Ecto neural progenitor cell (in vitro differentiated cells): ENCODE measurements at regions not wholly inside any gene's neighbourhood (a gene's known extent, or its start where the extent isn't known, plus 50 kb on each side); places are given as distances from the start of the nearest gene placed in this dataset.
"Not testable (repeated sequence)": the region's sequence is repeated elsewhere in the genome, so short reads cannot be mapped to it uniquely, and the experiment has no call there.

Experiments used
- DNase-seq: peaks from one replicate; pipeline ENCODE4 v3.0.0-alpha.2; 2018; ENCODE audit warnings: low spot score

- DNase-seq, result no peak
Measured at GRCh38 chr6:163701762-163702161, 287.2 kb downstream of the QKI start.

GRCh38 chr6:163698086-163698485 lies 283.6 kb downstream of the QKI start:
- no peak for DNase-seq

GRCh38 chr6:163696311-163696710 lies 281.8 kb downstream of the QKI start:
- DNase-seq, result not testable (repeated sequence)

- no peak for DNase-seq
Measured at GRCh38 chr6:163695414-163695864, 280.9 kb downstream of the QKI start.

GRCh38 chr6:163694988-163695398 lies 280.5 kb downstream of the QKI start:
- no peak for DNase-seq

- no peak for DNase-seq
Measured at GRCh38 chr6:163694072-163694471, 279.6 kb downstream of the QKI start.

GRCh38 chr6:163691049-163691448 lies 276.5 kb downstream of the QKI start:
- no peak for DNase-seq

GRCh38 chr6:163688739-163689362 lies 274.3 kb downstream of the QKI start:
- DNase-seq, result no peak

- no peak for DNase-seq
Measured at GRCh38 chr6:163687075-163687474, 272.6 kb downstream of the QKI start.

GRCh38 chr6:163686301-163686700 lies 271.8 kb downstream of the QKI start:
- no peak for DNase-seq

GRCh38 chr6:163683105-163683622 lies 268.6 kb downstream of the QKI start:
- no peak for DNase-seq

- DNase-seq, result no peak
Measured at GRCh38 chr6:163679753-163680152, 265.2 kb downstream of the QKI start.

- DNase-seq, result no peak
Measured at GRCh38 chr6:163679012-163679660, 264.6 kb downstream of the QKI start.

GRCh38 chr6:163675611-163676010 lies 261.1 kb downstream of the QKI start:
- no peak for DNase-seq

- DNase-seq, result no peak
Measured at GRCh38 chr6:163672710-163673109, 258.2 kb downstream of the QKI start.

- DNase-seq, result no peak
Measured at GRCh38 chr6:163671791-163672190, 257.3 kb downstream of the QKI start.

GRCh38 chr6:163671355-163671754 lies 256.8 kb downstream of the QKI start:
- DNase-seq, result no peak

- no peak for DNase-seq
Measured at GRCh38 chr6:163670336-163670735, 255.8 kb downstream of the QKI start.

- DNase-seq, result no peak
Measured at GRCh38 chr6:163668061-163668426, 253.5 kb downstream of the QKI start.

- DNase-seq, result no peak
Measured at GRCh38 chr6:163667372-163668060, 253.0 kb downstream of the QKI start.

GRCh38 chr6:163665464-163665863 lies 250.9 kb downstream of the QKI start:
- no peak for DNase-seq

GRCh38 chr6:163663575-163663974 lies 249.1 kb downstream of the QKI start:
- no peak for DNase-seq

- no peak for DNase-seq
Measured at GRCh38 chr6:163662604-163663225, 248.2 kb downstream of the QKI start.
